ENCODE measurements at regions not wholly inside any gene's neighbourhood (a gene's known extent, or its start where the extent isn't known, plus 50 kb on each side); places are given as distances from the start of the nearest gene placed in this dataset.
"Not testable (repeated sequence)": the region's sequence is repeated elsewhere in the genome, so short reads cannot be mapped to it uniquely, and the experiment has no call there.

DNA sequence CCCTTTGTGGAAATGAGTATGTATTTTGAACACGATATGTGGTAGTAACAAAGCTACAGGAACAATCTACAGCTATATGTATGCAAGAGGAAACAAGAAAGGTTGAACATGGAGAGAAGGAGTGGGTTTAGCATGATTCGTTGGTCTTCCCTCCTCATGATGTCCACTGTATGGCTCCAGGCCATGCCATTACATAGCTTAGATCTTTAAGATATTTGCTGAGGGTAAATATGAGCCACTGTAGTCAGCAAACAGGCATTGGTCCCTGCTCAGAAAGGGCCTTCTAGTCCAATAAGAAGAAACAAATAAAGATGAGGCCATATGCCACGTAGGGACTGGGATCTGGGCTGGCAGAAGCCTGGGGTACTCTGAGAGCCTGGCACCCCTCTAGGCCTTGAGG lies 543.2 kb upstream of the SGCD start:
- no peak for DNase-seq

DNA sequence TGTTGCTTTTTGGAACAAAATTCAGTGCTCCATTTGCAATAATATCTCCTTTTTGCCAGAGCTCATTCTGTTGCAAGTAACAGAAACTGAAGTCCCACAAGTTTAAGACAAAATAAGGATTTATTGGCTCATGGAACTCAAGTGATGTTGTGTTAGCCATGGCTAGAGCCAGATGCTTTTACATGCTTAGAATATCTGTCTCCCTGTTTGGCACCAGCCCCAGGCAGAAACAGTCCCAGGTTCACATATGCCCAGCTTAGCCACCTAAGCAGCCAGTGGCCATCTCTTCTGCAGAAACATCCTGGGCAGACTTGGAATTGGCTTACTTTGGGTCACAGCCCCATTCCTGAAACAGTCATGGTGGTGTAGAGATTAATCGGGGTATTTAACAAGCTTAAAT lies 540.9 kb upstream of the SGCD start:
- DNase-seq, result no peak

DNA sequence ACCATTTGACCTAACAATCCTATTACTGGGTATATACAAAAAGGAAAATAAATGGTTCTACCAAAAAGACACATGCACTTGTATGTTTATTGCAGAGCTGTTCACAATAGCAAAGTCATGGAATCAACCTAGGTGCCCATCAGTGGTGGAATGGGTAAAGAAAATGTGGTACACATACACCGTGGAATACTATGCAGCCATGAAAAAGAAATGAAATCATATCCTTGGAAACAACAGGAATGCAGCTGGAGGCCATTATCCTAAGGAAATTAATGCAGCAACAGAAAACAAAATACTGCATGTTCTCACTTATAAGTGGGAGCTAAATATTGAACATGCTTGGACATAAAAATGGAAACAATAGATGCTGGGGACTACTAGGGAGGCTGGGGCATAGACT lies 534.1 kb upstream of the SGCD start:
- no peak for DNase-seq

DNA sequence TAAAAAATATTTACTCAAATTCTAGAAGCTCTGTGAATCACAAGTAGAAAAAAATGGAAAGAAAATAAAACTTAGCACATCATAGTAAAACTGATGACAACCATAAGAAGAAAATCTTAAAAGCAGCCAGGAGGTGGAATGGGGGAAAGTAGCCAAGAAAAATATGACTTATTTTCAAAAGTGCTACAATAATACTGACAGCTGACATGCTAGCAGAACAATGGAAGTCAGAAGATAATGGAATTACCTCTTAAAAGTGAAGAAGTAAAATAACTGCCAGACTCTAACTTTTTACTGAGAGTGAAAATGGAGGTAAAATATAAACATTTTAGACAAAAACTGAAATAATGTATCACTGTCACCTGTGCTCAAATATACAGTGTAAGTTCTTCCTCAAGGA lies 532.2 kb upstream of the SGCD start:
- no peak for DNase-seq

DNA sequence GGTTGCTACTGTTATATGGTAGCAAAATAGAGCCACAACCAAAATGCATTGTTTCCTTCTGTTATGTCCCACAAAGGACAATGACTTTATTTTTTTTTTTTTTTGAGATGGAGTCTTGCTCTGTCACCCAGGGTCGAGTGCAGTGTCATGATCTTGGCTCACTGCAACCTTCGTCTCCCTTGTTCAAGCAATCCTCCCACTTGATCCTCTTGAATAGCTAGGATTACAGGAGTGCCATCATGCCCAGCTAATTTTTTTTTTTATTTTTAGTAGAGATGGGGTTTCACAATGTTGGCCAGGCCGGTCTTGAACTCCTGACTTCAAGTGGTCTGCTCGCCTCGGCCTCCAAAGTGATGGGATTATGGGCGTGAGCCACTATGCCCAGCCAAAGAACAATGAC lies 527.7 kb upstream of the SGCD start:
- no peak for DNase-seq

DNA sequence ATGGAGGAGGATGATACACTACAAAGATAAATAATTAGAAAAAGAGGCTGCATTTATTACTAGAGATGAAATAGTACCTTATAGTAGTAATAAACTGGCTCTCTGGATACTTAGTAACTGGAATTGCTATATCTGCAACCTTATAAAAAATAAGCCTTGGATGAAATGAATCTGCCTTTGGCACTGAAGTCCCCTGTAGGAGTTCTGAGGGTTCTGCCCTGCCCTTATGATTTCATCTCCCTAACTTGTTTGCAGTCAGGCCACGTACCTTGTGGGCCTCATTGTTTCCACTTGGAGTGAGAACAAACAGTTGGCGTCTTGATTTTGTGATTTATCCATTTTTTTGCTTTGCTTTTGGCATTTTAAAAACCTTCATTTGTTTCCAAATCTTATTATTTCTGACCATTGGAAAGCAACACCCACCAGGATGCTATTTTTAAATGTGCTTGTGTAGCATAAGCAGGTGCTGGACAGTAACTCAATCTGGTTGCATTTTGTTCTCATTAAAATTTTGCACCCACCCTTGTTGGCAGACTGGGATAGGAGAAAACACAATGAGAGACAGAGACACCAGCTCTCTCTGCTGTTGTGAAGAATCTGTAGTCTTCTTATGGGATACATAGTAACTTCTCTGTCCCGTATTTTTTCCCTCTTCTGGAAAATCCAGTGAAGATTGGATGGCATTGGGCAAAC lies 518.9 kb upstream of the SGCD start:
- no peak for DNase-seq

DNA sequence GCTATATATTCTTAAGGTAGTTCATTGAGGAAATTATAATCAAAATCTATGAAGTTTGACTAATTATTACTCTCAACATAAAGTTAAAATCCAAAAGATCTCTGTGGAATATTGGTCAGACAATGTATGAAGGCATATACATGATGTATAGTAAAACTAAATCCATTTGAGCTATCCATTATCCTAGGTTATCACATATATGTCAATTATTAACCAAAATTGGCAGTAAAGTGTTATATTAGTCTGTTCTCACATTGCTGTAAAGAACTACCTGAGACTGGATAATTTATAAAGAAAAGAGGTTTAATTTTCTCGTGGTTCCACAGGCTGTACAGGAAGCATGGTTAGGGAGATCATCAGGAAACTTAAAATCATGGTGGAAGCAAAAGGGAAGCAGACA lies 511.7 kb upstream of the SGCD start:
- no peak for DNase-seq

DNA sequence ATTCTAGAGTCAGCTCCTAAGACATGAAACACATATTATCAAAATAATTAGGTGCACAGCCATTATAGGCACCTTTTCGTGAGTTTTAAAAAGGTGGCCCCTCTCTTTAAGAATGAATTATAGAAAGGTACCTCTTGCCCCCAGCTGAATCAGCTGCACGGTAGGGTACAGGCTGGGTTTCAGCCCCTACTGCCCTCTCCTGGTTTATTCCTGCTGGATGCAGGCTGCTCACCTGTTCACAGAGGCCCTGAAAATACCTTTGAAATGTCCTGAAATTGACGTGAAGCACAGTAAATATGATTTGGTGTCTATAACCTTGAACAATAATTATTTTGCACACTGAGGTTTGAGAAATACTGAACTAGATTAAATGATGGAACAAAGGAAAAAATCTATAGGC lies 504.8 kb upstream of the SGCD start:
- no peak for DNase-seq

DNA sequence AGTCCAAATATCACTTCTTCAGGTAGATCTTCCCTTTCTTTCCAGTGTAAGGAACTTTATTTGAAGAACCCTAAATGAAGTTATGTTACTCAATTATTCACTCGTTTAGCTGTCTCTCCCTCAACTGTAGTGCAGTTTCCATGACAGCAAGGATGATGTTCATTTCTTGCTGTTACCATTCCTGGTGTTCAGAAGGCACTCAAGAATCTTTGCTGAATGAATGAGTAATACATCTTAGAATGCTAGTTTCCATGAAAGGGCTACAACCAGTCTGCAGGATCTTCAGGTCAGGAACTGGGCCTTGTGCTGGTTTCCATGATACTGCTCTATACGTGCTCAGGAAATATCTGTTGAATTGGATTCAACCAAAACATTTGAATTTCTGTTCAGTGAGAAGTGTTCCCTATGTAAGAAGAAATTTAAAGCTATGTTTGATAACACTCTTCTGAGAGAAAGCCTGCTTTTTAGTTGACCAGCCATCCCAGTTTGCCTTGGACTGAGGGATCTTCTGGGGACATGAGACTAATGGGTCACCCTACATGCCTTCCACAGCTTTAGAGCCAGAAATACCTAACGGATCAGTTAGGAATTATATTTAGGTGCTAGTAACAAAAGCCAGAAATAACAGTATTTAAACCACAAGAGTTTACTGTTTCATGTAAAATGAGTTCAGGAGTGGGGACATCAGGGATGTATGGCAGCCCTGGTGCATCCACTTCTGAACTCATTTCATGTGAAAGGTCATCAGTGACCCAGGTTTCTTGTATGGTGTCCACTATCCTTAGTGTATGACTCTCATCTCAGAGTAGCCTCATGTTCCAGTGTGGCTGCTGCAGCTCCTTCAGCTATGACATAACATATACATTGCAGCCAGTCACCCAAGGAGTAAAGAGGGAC lies 500.1 kb upstream of the SGCD start:
- DNase-seq, result no peak

DNA sequence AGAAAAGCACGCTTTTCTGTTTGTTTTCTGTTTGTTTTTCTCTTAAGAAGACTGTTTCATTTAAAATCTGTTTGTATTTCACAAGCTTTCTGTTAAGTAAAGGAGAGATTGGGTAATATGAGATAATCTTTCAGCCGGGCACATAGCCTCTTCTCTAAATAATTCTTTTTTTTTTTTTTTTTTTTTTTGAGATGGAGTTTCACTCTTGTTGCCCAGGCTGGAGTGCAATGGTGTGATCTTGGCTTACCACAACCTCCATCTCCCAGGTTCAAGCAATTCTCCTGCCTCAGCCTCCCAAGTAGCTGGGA lies 499.5 kb upstream of the SGCD start:
- DNase-seq, result not testable (repeated sequence)

DNA sequence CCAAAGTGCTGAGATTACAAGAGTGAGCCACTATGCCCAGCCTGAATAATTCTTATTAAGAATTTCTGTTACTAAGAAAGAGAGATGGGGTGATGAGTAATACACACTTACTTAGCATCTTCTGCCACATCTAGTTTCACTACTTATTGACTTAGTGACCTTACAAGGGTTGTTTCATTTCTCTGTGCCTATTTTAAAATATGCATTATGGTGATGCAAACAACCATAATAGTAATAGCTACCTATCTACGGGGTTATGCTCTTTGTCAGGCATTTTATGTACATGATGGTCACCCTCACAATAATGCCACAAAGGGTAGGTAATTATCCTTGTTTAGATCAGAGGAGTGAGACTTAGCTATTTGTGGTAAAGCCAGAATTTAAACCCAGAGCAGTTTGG lies 499.0 kb upstream of the SGCD start:
- no peak for DNase-seq

DNA sequence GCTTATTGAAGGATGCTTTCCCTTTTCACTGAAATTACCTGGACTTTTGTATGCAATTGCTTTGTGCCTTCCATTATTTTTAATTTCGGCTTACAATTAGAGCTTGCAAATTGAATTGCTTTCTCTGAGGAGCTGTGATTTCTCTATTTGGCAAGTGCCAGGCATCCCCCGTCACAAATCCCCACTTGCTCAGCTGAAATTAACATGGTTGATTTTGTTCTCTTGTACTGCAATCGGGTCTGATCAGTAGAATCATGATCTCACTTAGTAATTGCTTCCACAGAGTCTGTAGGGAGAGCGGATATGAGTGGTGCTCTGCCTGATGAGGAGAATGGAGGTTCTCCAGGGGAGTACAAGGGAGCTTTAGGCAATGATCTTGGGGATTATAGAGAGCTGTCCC lies 495.5 kb upstream of the SGCD start:
- DNase-seq, result no peak

DNA sequence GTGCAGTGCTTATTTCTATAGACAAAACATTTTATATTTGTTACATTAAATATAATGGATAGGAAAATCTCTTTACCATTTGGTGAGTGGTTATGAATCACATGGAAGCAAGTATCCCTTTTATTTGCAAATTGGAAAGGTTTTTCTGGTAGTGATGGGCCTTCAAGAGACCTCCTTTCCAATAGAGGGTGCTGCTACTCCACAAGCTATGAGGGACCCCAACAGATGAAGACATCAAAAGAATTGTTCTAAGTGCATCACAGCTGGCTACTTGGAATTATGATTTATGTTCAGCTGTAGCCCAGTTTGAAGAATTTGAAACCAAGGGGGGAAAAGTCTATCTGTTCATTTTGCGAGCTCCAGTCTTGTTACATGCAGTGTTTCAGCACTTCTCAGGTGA lies 493.7 kb upstream of the SGCD start:
- DNase-seq, result no peak

DNA sequence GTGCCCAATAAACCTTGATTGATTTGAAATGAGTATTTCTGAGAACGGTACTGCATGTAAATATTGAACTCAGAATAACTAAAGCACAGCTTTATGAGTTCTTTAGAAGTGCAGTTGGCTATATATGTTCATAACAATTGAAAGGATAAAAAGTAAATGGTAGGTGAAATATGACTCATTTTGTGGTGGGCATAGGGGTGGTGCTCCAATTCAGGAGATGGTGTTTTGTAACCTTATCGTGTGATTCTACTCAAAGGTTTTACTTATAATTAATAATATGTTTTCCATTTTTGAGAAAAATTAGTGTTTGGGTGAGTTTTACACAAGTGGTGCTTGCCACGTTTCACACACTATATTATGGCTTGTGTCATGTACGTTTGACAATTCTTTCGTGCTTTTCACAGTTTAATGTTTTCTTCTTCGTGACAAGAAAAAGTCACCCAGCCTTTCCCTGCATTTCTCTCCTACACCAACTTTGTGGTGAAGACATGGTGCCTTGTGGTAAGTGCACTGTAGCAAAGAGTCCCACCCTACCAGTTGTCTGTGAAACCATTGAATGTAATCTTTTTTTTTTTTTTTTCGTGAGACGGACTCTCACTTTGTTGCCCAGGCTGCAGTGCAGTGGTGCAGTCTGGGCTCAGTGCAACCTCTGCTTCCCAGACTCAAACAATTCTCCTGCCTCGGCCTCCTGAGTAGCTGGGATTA lies 492.5 kb upstream of the SGCD start:
- no peak for DNase-seq

DNA sequence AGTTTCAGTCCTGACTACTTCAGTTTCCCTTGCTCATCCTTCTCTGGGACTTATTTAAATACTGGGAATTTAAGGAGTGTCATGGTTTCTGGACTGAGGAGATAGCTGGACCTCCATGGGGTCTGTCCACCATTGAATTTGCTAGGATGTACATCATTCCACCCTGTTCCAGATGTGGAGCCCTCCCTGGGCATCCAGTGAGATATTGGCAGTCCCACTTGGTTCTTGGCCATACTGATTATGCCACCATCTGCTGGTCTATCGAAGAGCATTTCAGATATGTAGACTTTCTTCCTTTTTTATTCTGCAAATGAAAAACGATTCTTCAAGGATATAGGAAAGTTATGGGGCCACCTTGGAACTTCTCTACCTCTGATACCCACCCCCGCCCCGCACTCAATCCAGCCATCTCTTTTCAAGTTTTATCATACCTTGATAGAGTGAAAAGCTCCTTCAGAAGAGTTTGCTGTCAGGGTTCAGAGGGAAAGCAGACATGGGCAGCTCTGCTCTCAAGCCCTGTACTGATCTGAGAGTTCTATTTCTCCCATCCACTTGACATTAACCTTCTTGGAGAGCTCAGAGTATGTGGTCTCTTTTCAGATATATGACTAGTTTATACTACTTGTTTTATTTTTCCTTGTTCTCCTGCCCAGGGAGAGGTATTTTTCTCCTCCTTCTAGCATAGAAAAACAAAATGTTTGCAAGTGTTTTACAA lies 490.7 kb upstream of the SGCD start:
- no peak for DNase-seq

DNA sequence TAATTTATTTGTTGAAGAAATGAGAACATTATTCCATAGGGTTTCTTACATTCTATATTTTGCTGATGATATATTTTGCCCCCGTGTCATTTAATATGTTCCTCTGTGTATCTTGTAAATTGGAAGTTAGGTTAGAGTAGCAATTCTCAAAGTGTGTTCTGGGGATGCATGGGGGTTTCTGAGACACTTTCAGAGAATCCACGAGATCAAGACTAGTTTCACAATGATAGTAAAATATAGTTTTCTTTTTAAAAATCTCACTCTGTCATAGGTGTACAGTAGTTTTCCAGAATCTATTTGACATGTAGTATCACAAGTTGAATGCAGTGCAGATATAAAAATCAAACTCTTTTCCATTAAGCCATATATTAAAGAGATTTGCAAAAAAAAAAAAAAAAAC lies 488.6 kb upstream of the SGCD start:
- no peak for DNase-seq

DNA sequence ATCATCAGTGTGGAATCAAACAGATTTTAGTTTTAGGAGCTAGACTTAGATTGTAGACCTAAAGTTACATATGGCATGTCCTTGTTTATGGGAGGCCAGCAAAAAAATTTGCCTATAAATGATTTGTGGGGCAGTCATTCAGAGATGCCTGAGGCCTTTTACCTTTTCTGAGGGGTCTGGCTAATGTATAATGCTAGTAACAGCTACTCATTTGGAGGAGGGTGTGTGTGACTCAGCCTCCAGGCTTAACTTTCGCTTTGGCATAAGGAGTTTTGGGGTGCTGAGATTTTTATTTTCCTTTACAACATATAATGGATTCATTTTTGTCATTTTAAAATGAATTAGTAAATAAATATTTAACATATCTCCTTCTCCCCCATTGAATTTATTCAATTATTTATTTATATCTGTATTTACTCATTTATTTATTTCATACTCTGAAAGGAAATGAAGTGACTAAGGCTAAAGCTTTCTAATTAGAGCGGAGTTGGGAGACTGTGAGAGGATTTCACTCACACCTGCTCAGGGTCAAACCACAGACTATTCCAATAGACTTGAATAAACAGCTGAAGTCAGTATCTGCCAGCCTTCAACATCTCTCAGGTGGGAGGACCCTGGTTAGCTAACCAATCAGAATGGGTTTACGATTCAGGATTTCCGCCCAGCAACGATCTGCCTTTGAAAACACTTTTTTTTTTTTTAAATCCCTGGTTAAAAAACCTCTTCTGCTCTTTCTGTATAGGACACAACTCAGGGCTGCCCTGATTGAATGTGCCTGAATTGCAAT lies 487.5 kb upstream of the SGCD start:
- DNase-seq, result no peak

DNA sequence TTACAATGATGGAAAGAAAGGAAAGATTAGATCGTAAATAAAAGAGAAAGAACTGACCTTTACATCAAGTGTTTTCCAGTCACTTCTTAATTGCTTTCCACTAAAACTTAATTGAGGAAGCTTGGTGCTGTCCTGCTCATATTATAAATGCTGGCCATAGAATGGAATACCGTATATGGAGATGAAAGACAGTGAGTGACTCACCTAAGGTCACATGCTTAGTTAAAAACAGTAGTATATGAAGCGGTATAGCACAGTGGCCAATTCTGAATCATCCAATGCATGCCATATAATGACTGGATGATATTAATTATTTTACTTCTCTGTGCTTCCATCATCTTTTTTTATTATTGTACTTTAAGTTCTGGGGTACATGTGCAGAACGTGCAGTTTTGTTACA lies 482.4 kb upstream of the SGCD start:
- DNase-seq, result no peak

DNA sequence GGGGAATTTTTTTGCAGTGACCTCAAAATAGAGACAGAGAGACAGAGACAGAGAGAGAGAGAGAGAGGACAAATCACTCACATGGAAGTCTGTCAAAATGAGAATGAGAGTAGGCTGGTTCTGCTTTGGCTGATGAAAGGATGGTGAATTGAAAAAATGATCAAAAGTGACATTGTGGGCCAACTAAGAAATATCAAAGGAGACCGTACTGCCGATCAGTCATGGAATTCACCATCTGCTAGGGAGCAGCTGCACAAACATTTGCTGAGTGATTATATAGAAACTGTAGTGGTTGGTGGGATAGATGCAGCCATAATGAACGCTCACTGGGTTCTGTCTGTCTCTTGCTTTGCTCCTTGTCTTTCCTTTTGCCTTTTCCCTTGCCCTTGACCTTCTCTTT lies 476.6 kb upstream of the SGCD start:
- DNase-seq, result no peak

DNA sequence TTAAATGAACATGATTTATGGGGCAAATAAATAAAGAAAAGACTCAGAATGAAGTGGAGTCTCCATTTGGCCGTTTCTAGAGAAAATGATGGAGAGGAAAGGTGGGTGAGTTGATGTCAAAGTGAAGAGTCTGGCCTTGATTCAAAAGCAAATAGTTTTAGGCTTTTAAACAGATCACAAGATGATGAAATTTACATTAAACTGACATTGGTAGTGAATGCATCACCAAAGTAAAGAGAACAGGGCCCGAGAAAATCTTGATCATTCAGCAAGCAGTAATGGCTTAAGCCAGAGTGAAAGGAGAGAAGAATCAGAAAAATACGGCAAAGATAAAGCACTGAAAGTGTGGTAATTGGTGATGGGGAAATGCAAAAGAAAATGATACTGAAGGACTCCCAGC lies 460.0 kb upstream of the SGCD start:
- DNase-seq, result no peak

DNA sequence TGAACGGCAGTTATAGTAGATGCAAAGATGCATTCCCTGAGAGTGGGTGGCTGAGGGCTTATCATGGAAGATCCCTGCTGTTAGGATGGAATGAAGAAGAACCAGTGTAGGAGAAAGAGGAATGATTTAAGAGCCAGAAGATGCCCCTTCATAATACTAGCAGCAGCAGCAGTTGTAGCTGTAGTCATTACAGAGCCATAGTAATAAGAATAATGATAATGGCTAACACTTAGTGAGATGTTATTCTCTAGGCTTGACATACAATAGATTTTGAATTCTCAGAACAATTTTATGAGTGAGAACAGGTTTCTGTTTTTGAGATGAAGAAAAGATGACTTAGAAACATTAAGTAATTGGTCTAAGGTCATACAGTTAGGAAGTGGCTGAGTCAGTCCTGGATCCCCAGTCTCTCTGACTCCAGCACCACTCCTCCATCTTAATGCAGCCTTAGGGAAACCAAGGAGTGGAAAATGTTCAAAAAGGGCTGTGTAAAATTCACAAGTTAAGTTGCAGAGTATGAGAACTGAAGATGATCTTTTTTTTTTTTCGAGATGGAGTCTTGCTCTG lies 459.4 kb upstream of the SGCD start:
- DNase-seq, result no peak

DNA sequence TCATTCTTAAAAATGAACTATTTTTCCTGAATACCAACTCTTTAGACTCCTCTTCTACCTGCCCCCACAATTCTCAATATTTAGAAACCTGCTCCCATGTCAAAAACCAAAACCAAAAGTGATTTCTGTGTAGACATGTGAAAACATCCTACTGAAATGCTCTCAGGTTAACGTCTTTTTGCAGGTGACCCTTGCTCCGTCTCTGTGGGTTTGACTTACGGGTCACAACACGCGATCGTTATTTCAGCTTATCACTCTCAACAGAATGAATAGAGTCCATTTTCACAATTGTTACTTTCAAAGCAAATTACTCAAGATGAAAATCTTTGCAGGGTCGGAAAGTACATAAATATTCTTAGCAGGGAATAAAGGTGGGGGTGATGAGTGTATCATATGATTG lies 456.3 kb upstream of the SGCD start:
- DNase-seq, result no peak
